NOMO-1 (cell line): ENCODE measurements at regions not wholly inside any gene's neighbourhood (a gene's known extent, or its start where the extent isn't known, plus 50 kb on each side); places are given as distances from the start of the nearest gene placed in this dataset.

ENCODE experiments used
- DNase-seq, 2 experiments: peaks; one replicate each; lab custom pipeline; 2025; ENCODE audit not compliant: unreplicated experiment in 2 of 2; lab: John Stamatoyannopoulos, UW

DNA sequence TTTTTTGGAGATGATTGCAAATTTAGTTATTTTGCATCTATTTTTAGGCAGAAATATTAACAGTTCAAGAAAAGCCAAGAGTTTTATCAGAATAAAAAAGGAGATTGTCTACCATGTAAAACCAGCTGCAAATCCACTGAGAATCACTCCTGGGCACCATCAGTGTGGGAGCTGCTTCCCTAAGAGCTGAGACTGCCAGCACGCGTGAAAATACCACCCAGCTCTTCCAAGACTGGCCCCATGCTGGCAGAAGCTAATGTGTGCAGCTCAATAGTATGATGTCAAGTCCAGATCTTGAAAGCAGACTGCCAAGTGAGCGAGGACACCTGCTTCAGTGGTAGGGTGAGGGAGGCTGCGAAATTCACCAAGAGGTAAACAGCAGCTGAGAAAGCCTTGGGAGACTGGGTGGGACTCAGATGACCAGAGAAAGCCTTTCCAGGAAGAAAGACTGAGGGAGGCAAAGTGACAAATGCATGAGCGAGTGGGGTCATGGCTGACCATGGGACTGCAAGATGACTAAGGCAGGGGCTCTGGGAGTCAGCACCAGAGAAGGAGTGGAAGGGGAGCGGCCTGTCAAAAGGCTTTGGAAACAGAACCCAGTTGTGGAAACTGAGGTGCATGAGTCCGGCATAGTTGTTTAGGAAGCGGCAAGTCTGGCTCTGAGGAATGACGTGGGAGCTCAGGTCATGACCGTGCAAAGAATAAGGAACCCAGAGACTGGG, 200.9 kb downstream of the GADD45G start:
- DNase-seq = no peak

DNA sequence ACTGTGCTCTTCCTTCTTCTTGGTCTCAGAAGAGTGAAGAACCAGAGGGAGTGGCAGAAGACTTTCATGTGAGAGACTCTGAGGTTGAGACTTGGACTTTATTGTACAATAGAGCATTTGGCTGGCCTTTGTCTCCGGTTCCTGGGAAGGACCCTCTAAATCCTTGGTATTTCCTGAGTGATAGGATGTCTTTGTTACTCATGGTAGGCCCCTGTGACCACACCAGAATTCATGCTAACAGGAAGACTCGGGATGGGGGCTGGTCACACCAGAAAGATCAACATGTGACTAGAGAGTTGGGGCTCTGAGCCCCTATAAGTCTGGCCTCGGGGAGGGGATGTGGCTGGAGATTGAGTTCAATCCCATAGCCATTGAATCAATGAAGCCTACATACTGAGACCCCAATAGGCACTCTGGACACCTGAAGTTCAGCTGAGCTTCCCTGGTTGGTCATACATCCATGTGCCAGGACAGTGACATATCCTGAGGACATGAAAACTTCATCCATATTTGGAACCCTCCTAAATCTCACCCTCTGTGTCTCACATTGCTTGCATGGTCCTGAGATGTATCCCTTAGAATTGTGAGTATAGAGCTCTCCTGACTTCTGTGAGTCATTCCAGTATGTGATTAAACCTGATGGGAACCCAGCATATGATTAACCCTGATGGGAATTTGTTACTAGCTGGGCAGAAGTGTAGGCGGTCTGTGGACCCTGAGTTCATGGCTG, 201.7 kb downstream of the GADD45G start:
- no peak for DNase-seq

DNA sequence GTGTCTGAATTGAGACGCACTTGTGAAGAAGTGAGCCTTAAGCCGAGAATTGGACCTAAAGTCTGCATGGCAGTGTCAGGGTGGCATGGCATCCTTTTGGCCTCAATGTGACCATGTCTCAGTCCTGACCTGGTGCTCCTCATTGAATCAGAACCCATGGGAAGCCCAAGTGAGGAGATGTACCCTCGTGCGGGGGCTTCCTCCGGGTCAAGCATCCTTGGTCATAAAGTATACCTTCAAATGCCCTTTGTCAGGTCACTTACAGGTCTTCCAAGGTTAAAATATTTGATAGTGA, 202.2 kb downstream of the GADD45G start:
- no peak for DNase-seq

DNA sequence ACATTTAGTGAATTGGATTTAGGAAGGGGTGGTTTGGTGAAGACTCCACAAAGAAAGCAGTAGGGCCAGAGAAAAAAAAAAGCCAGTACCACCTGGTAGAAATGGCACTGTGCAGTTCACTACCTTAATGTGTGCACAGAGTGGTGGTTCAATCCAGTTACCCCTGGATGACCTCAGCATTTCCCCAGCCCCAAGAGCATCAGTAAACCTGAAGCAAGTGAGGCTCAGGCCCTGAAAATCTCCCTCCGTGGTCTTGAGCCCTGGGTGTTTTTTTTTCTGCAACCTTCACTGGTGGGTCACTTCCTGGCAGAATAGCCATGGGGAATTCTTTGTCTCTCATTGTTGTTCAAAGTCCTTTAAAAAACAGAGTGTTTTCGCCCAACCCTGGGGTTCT, 202.9 kb downstream of the GADD45G start:
- no peak for DNase-seq

GRCh38 chr9:89808076-89808755, 203.4 kb downstream of the GADD45G start:
- DNase-seq = no peak

DNA sequence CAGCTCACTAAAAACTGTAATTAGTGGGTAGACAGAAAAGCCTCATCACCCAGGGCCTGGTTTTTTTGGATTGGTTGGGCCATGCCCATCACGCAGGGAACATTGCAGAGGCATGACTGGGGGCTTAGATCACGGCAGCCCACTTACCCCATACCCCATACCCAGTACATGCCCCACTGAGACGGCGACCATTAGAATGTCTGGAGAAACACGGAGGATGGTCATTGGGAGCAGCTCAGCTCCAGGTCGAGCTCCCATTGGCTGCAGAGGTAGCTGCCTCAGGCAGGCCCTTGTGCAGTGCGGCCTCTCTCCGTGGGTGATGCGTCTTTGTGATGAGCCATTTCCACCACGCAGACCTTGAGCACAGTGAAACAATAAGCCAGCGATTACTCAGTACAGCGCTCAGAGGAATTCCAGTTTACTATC, 204.0 kb downstream of the GADD45G start:
- DNase-seq = no peak

DNA sequence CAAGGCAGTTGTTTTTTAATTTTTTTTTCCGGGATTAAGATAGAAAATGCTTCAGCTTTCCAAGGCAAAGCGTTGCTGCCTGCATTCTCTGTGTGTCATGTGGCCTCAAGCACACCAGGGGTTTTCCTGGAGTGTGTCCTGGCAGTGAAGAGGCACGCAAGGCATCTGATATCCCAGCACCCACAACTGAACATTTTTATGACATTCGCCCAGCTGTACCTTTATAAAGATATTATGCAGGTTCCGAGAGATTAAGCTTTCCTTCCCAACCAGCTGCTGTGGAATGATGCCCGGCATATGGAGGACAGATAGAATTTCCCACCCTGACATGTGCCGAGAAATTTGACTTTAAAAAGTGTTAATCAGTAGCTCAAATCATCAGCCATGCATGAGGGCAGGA, 205.6 kb downstream of the GADD45G start:
- no peak for DNase-seq

DNA sequence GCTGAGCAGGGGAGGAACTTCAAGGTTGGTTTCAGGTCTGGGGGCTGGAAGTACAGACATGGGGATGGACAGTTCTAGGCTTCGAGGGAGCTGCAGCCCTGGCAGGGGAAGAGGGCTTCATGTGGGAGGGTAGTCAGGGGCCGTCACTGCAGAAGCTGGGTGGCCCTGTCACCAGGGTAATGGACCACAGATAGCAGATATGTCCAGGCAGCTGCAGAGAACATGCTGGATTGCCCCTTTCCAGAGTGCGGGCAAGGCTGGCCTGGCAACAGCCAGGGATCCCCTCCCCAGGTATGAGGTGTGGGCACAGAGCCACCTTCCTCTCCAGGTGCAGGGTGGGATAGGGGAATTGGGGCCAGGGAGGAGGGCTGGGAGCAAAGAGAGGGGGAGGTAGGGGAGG, 206.5 kb downstream of the GADD45G start:
- DNase-seq = no peak

- DNase-seq = no peak
Observed at GRCh38 chr9:89811886-89812450, 207.2 kb downstream of the GADD45G start.

- DNase-seq = no peak
Observed at GRCh38 chr9:89812556-89813181, 207.9 kb downstream of the GADD45G start.

- no peak for DNase-seq
Observed at GRCh38 chr9:89813482-89813881, 208.7 kb downstream of the GADD45G start.

GRCh38 chr9:89814340-89815040, 209.7 kb downstream of the GADD45G start:
- DNase-seq = no peak

GRCh38 chr9:89815061-89815902, 210.5 kb downstream of the GADD45G start:
- DNase-seq = no peak

- no peak for DNase-seq
Observed at GRCh38 chr9:89815903-89816573, 211.2 kb downstream of the GADD45G start.

DNA sequence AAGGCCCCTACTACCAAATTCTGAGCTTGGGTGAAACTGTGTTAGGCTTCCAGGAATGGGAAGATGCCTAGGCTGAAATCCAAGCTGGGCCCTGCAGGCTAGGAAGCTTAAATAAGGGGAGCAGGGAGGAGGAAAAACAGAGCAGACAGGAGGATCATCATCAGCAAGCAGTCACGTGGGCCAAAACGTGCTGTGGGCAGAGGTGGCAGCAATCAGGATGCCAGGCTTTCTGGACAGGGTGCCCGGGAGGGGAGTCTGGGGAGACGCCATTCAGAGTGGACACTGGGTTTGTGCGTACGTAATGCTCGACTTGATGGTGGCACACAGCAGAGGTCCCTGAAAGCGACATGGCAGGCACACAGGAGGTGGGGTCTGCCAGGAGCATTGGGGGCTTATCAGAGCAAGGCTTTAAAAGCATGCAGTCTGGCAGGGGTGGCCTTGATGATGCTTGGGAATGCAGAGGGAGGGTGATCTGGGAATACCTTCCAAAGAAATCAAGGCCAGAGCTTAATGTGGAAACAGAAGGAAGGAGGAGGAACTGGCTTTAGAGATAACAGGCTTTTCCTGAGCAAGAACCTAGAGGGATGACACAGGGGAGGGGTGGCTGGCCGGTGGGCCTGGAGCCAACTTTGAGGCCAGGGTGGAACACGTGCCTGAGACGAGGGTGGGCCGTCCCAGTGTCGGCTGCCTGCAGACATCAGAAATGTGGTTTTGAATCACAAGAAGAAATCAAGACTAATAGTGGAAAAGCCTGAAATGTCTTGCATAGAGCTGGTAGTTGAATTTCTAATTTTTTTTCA, 212.5 kb downstream of the GADD45G start:
- no peak for DNase-seq

- DNase-seq = no peak
Observed at GRCh38 chr9:89820337-89820736, 215.5 kb downstream of the GADD45G start.

- no peak for DNase-seq
Observed at GRCh38 chr9:89821081-89821480, 216.3 kb downstream of the GADD45G start.

DNA sequence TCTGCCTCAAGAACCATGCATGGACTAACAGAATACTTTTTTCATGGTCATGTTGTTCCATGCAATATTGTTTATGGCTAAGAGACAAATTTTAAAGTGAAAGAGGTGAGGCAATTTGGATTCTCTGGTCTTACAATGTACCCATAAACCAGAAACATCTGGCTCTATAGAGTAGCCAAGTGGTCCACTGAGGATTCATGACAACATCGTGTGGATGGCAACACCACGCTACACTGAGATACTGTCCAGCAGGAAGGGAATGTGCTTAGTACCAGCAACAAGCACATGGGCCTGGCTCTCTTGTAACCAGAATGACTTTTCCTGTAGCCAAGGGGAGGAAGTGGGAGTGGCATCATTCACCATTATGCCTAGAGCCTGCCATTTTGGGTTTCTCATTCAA, 218.2 kb downstream of the GADD45G start:
- no peak for DNase-seq
